EH (cell line): ENCODE measurements at regions not wholly inside any gene's neighbourhood (a gene's known extent, or its start where the extent isn't known, plus 50 kb on each side); places are given as distances from the start of the nearest gene placed in this dataset.
"Not testable (repeated sequence)": the region's sequence is repeated elsewhere in the genome, so short reads cannot be mapped to it uniquely, and the experiment has no call there.

ENCODE experiments used
- DNase-seq: peaks from one replicate; pipeline ENCODE4 v3.0.0-alpha.2; 2015; ENCODE audit warnings: low read depth

- not testable (repeated sequence) for DNase-seq
Measured at GRCh38 chr3:106998841-106999682, 378.2 kb upstream of the CCDC54 start.

- peak; percentile 72 for DNase-seq
Measured at GRCh38 chr3:107001635-107002034, 375.6 kb upstream of the CCDC54 start.

- DNase-seq, result not testable (repeated sequence)
Measured at GRCh38 chr3:107005352-107005751, 371.9 kb upstream of the CCDC54 start.

GRCh38 chr3:107008213-107008612 lies 369.0 kb upstream of the CCDC54 start:
- no peak for DNase-seq

GRCh38 chr3:107013641-107014040 lies 363.6 kb upstream of the CCDC54 start:
- no peak for DNase-seq

GRCh38 chr3:107024551-107025026 lies 352.6 kb upstream of the CCDC54 start:
- peak; percentile 72 for DNase-seq

- DNase-seq, result no peak
Measured at GRCh38 chr3:107025961-107026360, 351.3 kb upstream of the CCDC54 start.

GRCh38 chr3:107028086-107028485 lies 349.2 kb upstream of the CCDC54 start:
- DNase-seq, result no peak

- DNase-seq, result no peak
Measured at GRCh38 chr3:107028626-107029025, 348.6 kb upstream of the CCDC54 start.

- no peak for DNase-seq
Measured at GRCh38 chr3:107032111-107032510, 345.1 kb upstream of the CCDC54 start.

GRCh38 chr3:107034142-107034541 lies 343.1 kb upstream of the CCDC54 start:
- DNase-seq, result no peak

- DNase-seq, result no peak
Measured at GRCh38 chr3:107035176-107035575, 342.1 kb upstream of the CCDC54 start.

GRCh38 chr3:107044677-107045076 lies 332.6 kb upstream of the CCDC54 start:
- DNase-seq, result no peak

GRCh38 chr3:107045791-107046190 lies 331.4 kb upstream of the CCDC54 start:
- DNase-seq, result no peak

- DNase-seq, result no peak
Measured at GRCh38 chr3:107055181-107055942, 321.9 kb upstream of the CCDC54 start.

- no peak for DNase-seq
Measured at GRCh38 chr3:107061466-107061865, 315.8 kb upstream of the CCDC54 start.

GRCh38 chr3:107062310-107062709 lies 314.9 kb upstream of the CCDC54 start:
- DNase-seq, result peak; percentile 12

GRCh38 chr3:107062787-107063186 lies 314.5 kb upstream of the CCDC54 start:
- peak; percentile 53 for DNase-seq

GRCh38 chr3:107063351-107063750 lies 313.9 kb upstream of the CCDC54 start:
- peak; percentile 40 for DNase-seq

- peak; percentile 79 for DNase-seq
Measured at GRCh38 chr3:107064405-107065060, 312.7 kb upstream of the CCDC54 start.

- no peak for DNase-seq
Measured at GRCh38 chr3:107065094-107065861, 312.0 kb upstream of the CCDC54 start.

GRCh38 chr3:107067421-107067820 lies 309.8 kb upstream of the CCDC54 start:
- no peak for DNase-seq
